ENCODE measurements at regions not wholly inside any gene's neighbourhood (a gene's known extent, or its start where the extent isn't known, plus 50 kb on each side); places are given as distances from the start of the nearest gene placed in this dataset.

- DNase-seq: no peak
Observed at GRCh38 chr11:8340296-8340695, 76.6 kb upstream of the LMO1 start.

GRCh38 chr11:8339592-8340022 lies 75.9 kb upstream of the LMO1 start:
- DNase-seq: no peak

GRCh38 chr11:8338138-8338537 lies 74.5 kb upstream of the LMO1 start:
- DNase-seq: peak in 1 of 4 experiments; percentile 1

- DNase-seq: no peak
Observed at GRCh38 chr11:8337130-8337795, 73.6 kb upstream of the LMO1 start.

GRCh38 chr11:8336356-8337129 lies 72.9 kb upstream of the LMO1 start:
- no peak for DNase-seq

- no peak for DNase-seq
Observed at GRCh38 chr11:8335683-8336082, 72.0 kb upstream of the LMO1 start.

- no peak for DNase-seq
Observed at GRCh38 chr11:8335186-8335585, 71.5 kb upstream of the LMO1 start.

- DNase-seq: no peak
Observed at GRCh38 chr11:8333811-8334401, 70.2 kb upstream of the LMO1 start.

- DNase-seq: no peak
Observed at GRCh38 chr11:8333376-8333775, 69.7 kb upstream of the LMO1 start.

- DNase-seq: no peak
Observed at GRCh38 chr11:8332891-8333290, 69.2 kb upstream of the LMO1 start.

GRCh38 chr11:8332196-8332595 lies 68.5 kb upstream of the LMO1 start:
- DNase-seq: no peak

GRCh38 chr11:8331767-8332166 lies 68.1 kb upstream of the LMO1 start:
- DNase-seq: no peak

- DNase-seq: no peak
Observed at GRCh38 chr11:8330896-8331295, 67.2 kb upstream of the LMO1 start.

GRCh38 chr11:8330404-8330803 lies 66.7 kb upstream of the LMO1 start:
- no peak for DNase-seq

- no peak for DNase-seq
Observed at GRCh38 chr11:8329847-8330361, 66.2 kb upstream of the LMO1 start.

- no peak for DNase-seq
Observed at GRCh38 chr11:8329336-8329735, 65.7 kb upstream of the LMO1 start.

GRCh38 chr11:8328848-8329330 lies 65.2 kb upstream of the LMO1 start:
- DNase-seq: peak in 3 of 4 experiments; percentile 8 to 43 (median 31)

- DNase-seq: no peak
Observed at GRCh38 chr11:8328231-8328794, 64.6 kb upstream of the LMO1 start.

- no peak for DNase-seq
Observed at GRCh38 chr11:8327761-8328192, 64.1 kb upstream of the LMO1 start.

GRCh38 chr11:8326337-8326736 lies 62.7 kb upstream of the LMO1 start:
- DNase-seq: no peak

- DNase-seq: no peak
Observed at GRCh38 chr11:8325591-8326304, 62.1 kb upstream of the LMO1 start.

- DNase-seq: no peak
Observed at GRCh38 chr11:8323161-8323935, 59.7 kb upstream of the LMO1 start.
